ENCODE measurements at regions not wholly inside any gene's neighbourhood (a gene's known extent, or its start where the extent isn't known, plus 50 kb on each side); places are given as distances from the start of the nearest gene placed in this dataset.
"Not testable (repeated sequence)": the region's sequence is repeated elsewhere in the genome, so short reads cannot be mapped to it uniquely, and the experiment has no call there.

DNA sequence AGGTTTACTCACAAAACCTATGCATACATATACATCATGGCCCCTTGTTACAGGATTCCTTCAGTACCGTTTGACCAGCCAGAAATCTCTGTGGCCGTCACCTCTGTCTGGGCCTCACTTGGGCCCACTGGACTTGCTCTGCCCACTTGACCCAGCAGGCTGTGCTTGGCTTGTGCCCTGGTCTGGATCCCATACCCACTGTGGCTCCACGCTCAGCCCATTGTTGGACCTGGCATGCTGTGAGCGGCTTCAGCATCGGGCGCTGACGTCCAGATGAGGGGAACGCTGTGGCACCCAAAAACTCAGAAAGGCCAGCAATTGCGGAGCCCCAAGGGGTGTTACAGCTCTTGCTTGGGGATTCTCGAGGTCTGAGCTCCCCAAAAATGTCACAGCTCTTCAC lies 733.6 kb downstream of the PLOD2 start:
- 92 to 95% methylated on average over 10 of the region's 10 CpGs for WGBS, 2 donors
- no peak for TF ChIP-seq POLR2A (IDR thresholded peaks at IDR 0.05)
- TF ChIP-seq CTCF (IDR thresholded peaks at IDR 0.05): no peak
- intact Hi-C loops (cut with DNase I; ENCODE audit: low total_unique reads): no loop called here
- no peak for DNase-seq (ENCODE audit: low spot score in 2 of 2)
- no peak overlapping the region for H3K4me3 ChIP-seq (ENCODE audit: low read depth, poor library complexity, severe bottlenecking)

DNA sequence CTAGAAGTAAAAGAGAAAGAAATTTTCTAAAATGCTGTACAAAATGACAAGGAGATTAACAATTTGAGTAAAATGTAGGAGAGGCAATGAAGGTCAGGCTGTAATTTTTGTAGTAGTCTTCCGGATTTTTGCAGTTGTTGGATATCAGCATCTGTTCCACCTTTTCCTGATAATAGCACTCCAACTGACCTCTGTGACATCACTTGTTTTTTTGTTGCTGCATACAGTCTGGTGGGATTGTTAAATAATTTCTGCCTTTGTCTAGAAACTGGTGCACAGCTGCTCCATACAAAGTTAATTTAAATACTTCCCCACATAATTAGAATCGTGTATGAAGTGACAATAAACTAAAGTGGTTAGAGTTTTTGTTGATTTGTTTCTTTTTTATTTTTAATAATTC lies 731.4 kb downstream of the PLOD2 start:
- no peak for DNase-seq (ENCODE audit: low spot score in 2 of 2)

DNA sequence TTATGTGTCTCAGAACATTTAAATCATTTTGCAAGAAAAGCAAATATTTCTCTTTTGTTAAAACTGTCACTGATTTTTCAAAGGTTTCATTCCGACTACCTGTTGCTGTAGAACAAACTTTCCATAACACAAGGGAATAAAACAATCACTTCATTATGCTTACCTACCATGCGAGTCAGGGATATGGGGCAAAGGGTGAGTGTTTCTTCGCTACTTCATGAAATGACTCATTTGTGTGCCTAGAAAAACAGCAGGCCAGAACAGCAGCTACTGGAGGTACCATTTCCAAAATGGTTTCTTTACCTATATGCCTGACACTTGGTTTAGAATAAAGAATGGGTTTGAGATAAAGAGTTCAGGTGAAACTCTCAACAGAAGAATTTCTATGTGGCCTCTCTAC lies 712.5 kb downstream of the PLOD2 start:
- H3K4me3 ChIP-seq (ENCODE audit: low read depth, poor library complexity, severe bottlenecking): no peak overlapping the region
- WGBS, 2 donors: 85% methylated on average over 3 of the region's 3 CpGs
- intact Hi-C loops (cut with DNase I; ENCODE audit: low total_unique reads): no loop called here
- TF ChIP-seq CTCF (IDR thresholded peaks at IDR 0.05): no peak
- TF ChIP-seq POLR2A (IDR thresholded peaks at IDR 0.05): no peak
- no peak for DNase-seq (ENCODE audit: low spot score in 2 of 2)

More for the DNA sequence above, 731.4 kb downstream of the PLOD2 start:
- intact Hi-C loops (cut with DNase I; ENCODE audit: low total_unique reads): no loop called here
- TF ChIP-seq CTCF (IDR thresholded peaks at IDR 0.05) (no peak), POLR2A (IDR thresholded peaks at IDR 0.05) (no peak)
- WGBS, 2 donors: 45 to 49% methylated on average over 2 of the region's 2 CpGs
- H3K4me3 ChIP-seq (ENCODE audit: low read depth, poor library complexity, severe bottlenecking): no peak overlapping the region

- intact Hi-C loops (cut with DNase I; ENCODE audit: low total_unique reads): no loop called here
- no peak for TF ChIP-seq CTCF (IDR thresholded peaks at IDR 0.05)
- TF ChIP-seq POLR2A (IDR thresholded peaks at IDR 0.05): no peak
- no peak overlapping the region for H3K4me3 ChIP-seq (ENCODE audit: low read depth, poor library complexity, severe bottlenecking)
- DNase-seq (ENCODE audit: low spot score in 2 of 2): no peak
These were observed 710.8 kb downstream of the PLOD2 start for GRCh38 chr3:145450018-145450682.

- intact Hi-C loops (cut with DNase I; ENCODE audit: low total_unique reads): no loop called here
- no peak for DNase-seq (ENCODE audit: low spot score in 2 of 2)
- no peak for TF ChIP-seq POLR2A (IDR thresholded peaks at IDR 0.05)
- TF ChIP-seq CTCF (IDR thresholded peaks at IDR 0.05): no peak
- WGBS, 2 donors: 70 to 71% methylated on average over 6 of the region's 6 CpGs
- H3K4me3 ChIP-seq (ENCODE audit: low read depth, poor library complexity, severe bottlenecking): no peak overlapping the region
These were observed 703.0 kb downstream of the PLOD2 start for GRCh38 chr3:145457825-145458552.

GRCh38 chr3:145459681-145460080 lies 701.3 kb downstream of the PLOD2 start:
- WGBS, 2 donors: 81 to 92% methylated on average over 1 of the region's 1 CpG
- H3K4me3 ChIP-seq (ENCODE audit: low read depth, poor library complexity, severe bottlenecking); intact Hi-C loops (cut with DNase I; ENCODE audit: low total_unique reads); DNase-seq (ENCODE audit: low spot score in 2 of 2): not testable (repeated sequence)

Data from lower leg skin (tissue), 4 donors.